AG08395 (cell line): ENCODE measurements at regions not wholly inside any gene's neighbourhood (a gene's known extent, or its start where the extent isn't known, plus 50 kb on each side); places are given as distances from the start of the nearest gene placed in this dataset.
A peak's percentile ranks its signal among the peaks of the same experiment; 100 is the strongest.

ENCODE experiments used
- DNase-seq: peaks from one replicate; pipeline ENCODE4 v3.0.0; 2012; ENCODE audit warnings: mixed read lengths, low spot score

- no peak for DNase-seq
These were observed 191.8 kb downstream of the MELK start for GRCh38 chr9:36764364-36765076.

GRCh38 chr9:36765077-36765390 lies 192.3 kb downstream of the MELK start:
- DNase-seq: no peak

- DNase-seq: no peak
These were observed 193.0 kb downstream of the MELK start for GRCh38 chr9:36765468-36766341.

GRCh38 chr9:36768677-36769076 lies 196.0 kb downstream of the MELK start:
- DNase-seq: no peak

GRCh38 chr9:36770025-36770424 lies 197.3 kb downstream of the MELK start:
- DNase-seq: no peak

- DNase-seq: peak; percentile 21
These were observed 200.0 kb downstream of the MELK start for GRCh38 chr9:36772449-36773403.

GRCh38 chr9:36778682-36779081 lies 206.0 kb downstream of the MELK start:
- no peak for DNase-seq

- no peak for DNase-seq
These were observed 206.9 kb downstream of the MELK start for GRCh38 chr9:36779582-36779981.

- no peak for DNase-seq
These were observed 207.5 kb downstream of the MELK start for GRCh38 chr9:36780186-36780585.

- DNase-seq: no peak
These were observed 208.8 kb downstream of the MELK start for GRCh38 chr9:36781533-36781932.
